ENCODE measurements at regions not wholly inside any gene's neighbourhood (a gene's known extent, or its start where the extent isn't known, plus 50 kb on each side); places are given as distances from the start of the nearest gene placed in this dataset.
"Not testable (repeated sequence)": the region's sequence is repeated elsewhere in the genome, so short reads cannot be mapped to it uniquely, and the experiment has no call there.

GRCh38 chr12:91743280-91743679 is 402.4 kb downstream of the BTG1 start:
- Histone ChIP-seq H3K4me1 (ENCODE audit: insufficient read depth, low read length, poor library complexity, severe bottlenecking) (no peaks in the 10 kb centered on the region), H3K36me3 (ENCODE audit: insufficient read depth, low read length) (no peaks in the 10 kb centered on the region), H3K79me2 (ENCODE audit: insufficient read depth, low read depth, low read length) (no peaks in the 10 kb centered on the region), H3K9me2 (ENCODE audit: insufficient read depth, low read length) (no peaks in the 10 kb centered on the region), H2AFZ (ENCODE audit: low read length) (no peak overlapping the region), H3K4me3 (ENCODE audit: low read depth, low read length, poor library complexity, severe bottlenecking) (no peak overlapping the region), H3K27ac (ENCODE audit: low read depth, low read length, poor library complexity, severe bottlenecking) (no peak overlapping the region), H3K4me2 (ENCODE audit: low read length) (no peak overlapping the region), H4K20me1 (ENCODE audit: insufficient read depth, low read length) (no peaks in the 10 kb centered on the region), H3K9me3 (ENCODE audit: low read length) (no peaks in the 10 kb centered on the region)
- no peak for DNase-seq (ENCODE audit: low spot score)
- BruUV-seq (replicated peaks), result no TSS peak
- intact Hi-C loops (cut with micrococcal nuclease; ENCODE audit: unreplicated experiment), result no loop called here
- ChIA-PET POLR2A (interaction anchor here (0.6 kb wide), 1 partner anchor 28 kb away, joined by 3 read pairs; no protein-coding TSS in a partner anchor), CTCF (ENCODE audit: unreplicated experiment) (no interaction called here)
- no peak for TF ChIP-seq EZH2phosphoT487 (IDR thresholded peaks at IDR 0.05; ENCODE audit: borderline replicate concordance, low read depth, low read length)
- TF ChIP-seq CTCF (conservative IDR thresholded peaks at IDR 0.05; ENCODE audit: low read length), result no peak

- POLR2A ChIA-PET, result no interaction called here
- TF ChIP-seq EZH2phosphoT487 (IDR thresholded peaks at IDR 0.05; ENCODE audit: borderline replicate concordance, low read depth, low read length) (no peak), CTCF (conservative IDR thresholded peaks at IDR 0.05; ENCODE audit: low read length) (no peak)
- no peaks in the 10 kb centered on the region for H3K4me1 ChIP-seq (ENCODE audit: insufficient read depth, low read length, poor library complexity, severe bottlenecking)
- H3K4me2 ChIP-seq (ENCODE audit: low read length), result no peak overlapping the region
- no peaks in the 10 kb centered on the region for H3K79me2 ChIP-seq (ENCODE audit: insufficient read depth, low read depth, low read length)
- CTCF ChIA-PET (ENCODE audit: unreplicated experiment), result no interaction called here
- DNase-seq (ENCODE audit: low spot score), result no peak
- H3K9me3 ChIP-seq (ENCODE audit: low read length), result no peaks in the 10 kb centered on the region
- no peak overlapping the region for H3K27ac ChIP-seq (ENCODE audit: low read depth, low read length, poor library complexity, severe bottlenecking)
- no peaks in the 10 kb centered on the region for H4K20me1 ChIP-seq (ENCODE audit: insufficient read depth, low read length)
- H3K9me2 ChIP-seq (ENCODE audit: insufficient read depth, low read length), result no peaks in the 10 kb centered on the region
- H3K36me3 ChIP-seq (ENCODE audit: insufficient read depth, low read length), result no peaks in the 10 kb centered on the region
- intact Hi-C loops (cut with micrococcal nuclease; ENCODE audit: unreplicated experiment), result no loop called here
- H3K4me3 ChIP-seq (ENCODE audit: low read depth, low read length, poor library complexity, severe bottlenecking), result no peak overlapping the region
- H2AFZ ChIP-seq (ENCODE audit: low read length), result no peak overlapping the region
- no TSS peak for BruUV-seq (replicated peaks)
These were observed 403.7 kb downstream of the BTG1 start for GRCh38 chr12:91741932-91742331.

DNA sequence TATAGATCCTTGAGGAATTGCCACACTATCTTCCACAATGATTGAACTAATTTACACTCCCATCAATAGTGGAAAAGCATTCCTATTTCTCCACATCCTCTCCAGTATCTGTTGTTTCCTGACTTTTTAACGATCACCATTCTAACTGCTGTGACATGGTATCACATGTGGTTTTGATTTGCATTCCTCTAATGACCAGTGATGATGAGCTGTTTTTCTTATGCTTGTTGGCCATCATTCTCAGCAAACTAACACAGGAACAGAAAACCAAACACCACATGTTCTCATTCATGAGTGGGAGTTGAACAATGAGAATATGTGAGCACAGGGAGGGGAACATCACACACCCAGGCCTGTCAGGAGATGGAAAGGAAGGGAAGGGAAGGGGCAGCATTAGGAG is 411.8 kb downstream of the BTG1 start:
- H4K20me1 ChIP-seq (ENCODE audit: insufficient read depth, low read length); DNase-seq (ENCODE audit: low spot score); H3K9me2 ChIP-seq (ENCODE audit: insufficient read depth, low read length); intact Hi-C loops (cut with micrococcal nuclease; ENCODE audit: unreplicated experiment); H3K36me3 ChIP-seq (ENCODE audit: insufficient read depth, low read length); H3K4me3 ChIP-seq (ENCODE audit: low read depth, low read length, poor library complexity, severe bottlenecking); H3K79me2 ChIP-seq (ENCODE audit: insufficient read depth, low read depth, low read length); H3K9me3 ChIP-seq (ENCODE audit: low read length); H2AFZ ChIP-seq (ENCODE audit: low read length); H3K27ac ChIP-seq (ENCODE audit: low read depth, low read length, poor library complexity, severe bottlenecking); CTCF ChIA-PET (ENCODE audit: unreplicated experiment); H3K4me1 ChIP-seq (ENCODE audit: insufficient read depth, low read length, poor library complexity, severe bottlenecking); H3K4me2 ChIP-seq (ENCODE audit: low read length); BruUV-seq (replicated peaks): not testable (repeated sequence)
- POLR2A ChIA-PET, result interaction anchor here (0.5 kb wide), 1 partner anchor 34 kb away, joined by 3 read pairs; no protein-coding TSS in a partner anchor
